Peyer's patch (tissue), 4 donors: ENCODE measurements at regions not wholly inside any gene's neighbourhood (a gene's known extent, or its start where the extent isn't known, plus 50 kb on each side); places are given as distances from the start of the nearest gene placed in this dataset.
"Not testable (repeated sequence)": the region's sequence is repeated elsewhere in the genome, so short reads cannot be mapped to it uniquely, and the experiment has no call there.

Source experiments
- DNase-seq, 3 donors: peaks; one replicate each; pipeline ENCODE4 v3.0.0-alpha.2; 2017 to 2019
- H3K27ac ChIP-seq, 4 donors: fragments of 200-600 bp; sonication (generic); one replicate each; pipeline ENCODE4 v1.5.1; 2016 to 2019
- H3K27me3 ChIP-seq, 2 donors: fragments of 200-600 bp; sonication (generic); one replicate each; pipeline ENCODE4 v1.5.1; 2019
- H3K36me3 ChIP-seq, 3 donors: fragments of 200-600 bp; sonication (generic); one replicate each; pipeline ENCODE4 v1.5.1; 2016 to 2019
- H3K4me1 ChIP-seq, 4 donors: fragments of 200-600 bp; sonication (generic); one replicate each; pipeline ENCODE4 v1.5.1; 2016 to 2019
- H3K4me3 ChIP-seq, 4 donors: fragments of 200-600 bp; sonication (generic); 1 replicate in 3 of 4; 2 replicates in 1 of 4; pipeline ENCODE4 v1.5.1; 2016 to 2019; ENCODE audit warnings: mild to moderate bottlenecking in 1 of 4
- H3K9me3 ChIP-seq, 4 donors: fragments of 200-600 bp; sonication (generic); one replicate each; pipeline ENCODE4 v1.5.1; 2016 to 2019; ENCODE audit warnings: mild to moderate bottlenecking in 1 of 4
- POLR2A ChIP-seq, 2 donors: fragments of 450-650 bp; IDR thresholded peaks; one replicate each; pipeline ENCODE4 v1.5.1; 2017; ENCODE audit warnings: antibody characterized with exemption in 2 of 2, mild to moderate bottlenecking in 2 of 2, moderate library complexity in 2 of 2
- TF ChIP-seq, protein P1 (sequence below), 6 experiments: fragments of 450-650 bp in 4 of 6; fragments of 200-600 bp in 2 of 6; sonication (generic) in 1 of 6; IDR thresholded peaks; one replicate each; pipeline ENCODE4 v1.5.1; 2017 to 2019; ENCODE audit warnings: antibody characterized with exemption in 6 of 6, mild to moderate bottlenecking in 3 of 6, moderate library complexity in 1 of 6

DNA sequence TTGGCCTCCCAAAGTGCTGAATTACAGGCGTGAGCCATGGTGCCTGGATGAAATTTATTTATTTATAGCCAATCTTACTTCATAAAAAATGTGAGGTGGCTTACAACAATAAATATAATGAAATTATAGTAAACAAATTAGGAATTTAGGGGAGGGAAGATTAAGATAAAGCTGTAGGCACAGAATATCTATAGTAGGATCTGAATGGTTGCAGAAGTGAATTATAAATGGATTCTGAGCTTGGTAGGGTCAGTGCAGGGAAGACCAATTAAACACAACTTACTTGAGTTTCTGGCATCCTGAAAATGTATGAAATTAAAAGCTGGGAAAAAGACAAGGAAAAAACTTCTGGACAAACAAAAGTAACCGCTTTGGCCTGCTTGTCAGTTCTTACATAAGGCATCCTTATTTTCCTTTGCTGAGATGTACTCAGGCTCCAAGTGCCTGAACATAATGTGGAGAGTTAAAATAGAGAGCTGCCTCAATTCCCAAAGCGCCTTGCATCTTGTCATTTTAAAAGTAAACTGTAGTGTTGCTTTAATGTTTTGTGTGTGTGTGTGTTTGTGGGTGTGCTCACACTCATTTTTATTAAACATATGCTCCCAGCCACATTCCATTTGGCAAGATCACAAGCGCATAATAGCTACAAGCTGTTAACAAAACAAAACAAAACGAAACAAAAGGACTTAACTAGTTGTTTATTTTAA lies 247.3 kb downstream of the S1PR1 start:
- no peaks in the 10 kb centered on the region for H3K4me1 ChIP-seq
- no peaks in the 10 kb centered on the region for H3K36me3 ChIP-seq
- no peak overlapping the region for H3K27ac ChIP-seq
- H3K4me3 ChIP-seq, result no peak overlapping the region
- no peaks in the 10 kb centered on the region for H3K27me3 ChIP-seq
- TF ChIP-seq POLR2A (IDR thresholded peaks at IDR 0.05), result no peak
- TF ChIP-seq, protein P1, sequence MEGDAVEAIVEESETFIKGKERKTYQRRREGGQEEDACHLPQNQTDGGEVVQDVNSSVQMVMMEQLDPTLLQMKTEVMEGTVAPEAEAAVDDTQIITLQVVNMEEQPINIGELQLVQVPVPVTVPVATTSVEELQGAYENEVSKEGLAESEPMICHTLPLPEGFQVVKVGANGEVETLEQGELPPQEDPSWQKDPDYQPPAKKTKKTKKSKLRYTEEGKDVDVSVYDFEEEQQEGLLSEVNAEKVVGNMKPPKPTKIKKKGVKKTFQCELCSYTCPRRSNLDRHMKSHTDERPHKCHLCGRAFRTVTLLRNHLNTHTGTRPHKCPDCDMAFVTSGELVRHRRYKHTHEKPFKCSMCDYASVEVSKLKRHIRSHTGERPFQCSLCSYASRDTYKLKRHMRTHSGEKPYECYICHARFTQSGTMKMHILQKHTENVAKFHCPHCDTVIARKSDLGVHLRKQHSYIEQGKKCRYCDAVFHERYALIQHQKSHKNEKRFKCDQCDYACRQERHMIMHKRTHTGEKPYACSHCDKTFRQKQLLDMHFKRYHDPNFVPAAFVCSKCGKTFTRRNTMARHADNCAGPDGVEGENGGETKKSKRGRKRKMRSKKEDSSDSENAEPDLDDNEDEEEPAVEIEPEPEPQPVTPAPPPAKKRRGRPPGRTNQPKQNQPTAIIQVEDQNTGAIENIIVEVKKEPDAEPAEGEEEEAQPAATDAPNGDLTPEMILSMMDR (IDR thresholded peaks at IDR 0.05), result no peak
- H3K9me3 ChIP-seq, result no peaks in the 10 kb centered on the region
- DNase-seq, result no peak

DNA sequence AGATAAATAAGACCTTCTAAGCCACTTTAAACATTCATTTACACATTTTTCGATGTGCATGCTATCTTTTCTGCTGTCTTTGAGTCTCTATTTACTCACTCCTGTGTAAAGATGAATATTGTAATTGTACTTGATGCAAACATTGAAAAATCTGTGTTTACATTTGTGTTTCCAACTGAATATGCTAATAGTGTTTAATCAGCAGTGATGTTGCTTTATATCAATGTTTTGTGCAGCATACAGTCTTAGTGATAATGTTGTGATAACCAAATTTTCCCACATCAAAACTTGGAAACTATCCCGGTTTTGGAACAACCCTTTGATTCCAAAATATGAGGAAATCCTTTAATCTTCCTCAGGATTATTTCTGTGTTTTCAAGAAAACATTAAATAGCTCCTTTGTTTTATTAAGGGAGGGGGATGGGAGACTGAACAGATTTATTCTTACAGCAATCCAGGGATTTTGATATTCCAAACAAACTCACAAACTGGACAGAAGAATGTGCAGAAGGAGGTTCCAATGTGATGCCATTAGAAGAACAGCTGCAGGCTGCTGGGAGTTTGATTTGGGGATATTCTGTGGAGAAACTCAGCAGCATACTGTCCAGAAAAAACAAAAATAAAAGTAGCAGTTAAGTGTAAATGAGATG lies 248.0 kb downstream of the S1PR1 start:
- Histone ChIP-seq H3K27me3 (no peaks in the 10 kb centered on the region), H3K36me3 (no peaks in the 10 kb centered on the region), H3K4me3 (no peak overlapping the region), H3K4me1 (no peaks in the 10 kb centered on the region), H3K27ac (no peak overlapping the region), H3K9me3 (no peaks in the 10 kb centered on the region)
- DNase-seq, result no peak
- TF ChIP-seq POLR2A (IDR thresholded peaks at IDR 0.05), result no peak
- TF ChIP-seq, protein P1 (IDR thresholded peaks at IDR 0.05), result no peak

DNA sequence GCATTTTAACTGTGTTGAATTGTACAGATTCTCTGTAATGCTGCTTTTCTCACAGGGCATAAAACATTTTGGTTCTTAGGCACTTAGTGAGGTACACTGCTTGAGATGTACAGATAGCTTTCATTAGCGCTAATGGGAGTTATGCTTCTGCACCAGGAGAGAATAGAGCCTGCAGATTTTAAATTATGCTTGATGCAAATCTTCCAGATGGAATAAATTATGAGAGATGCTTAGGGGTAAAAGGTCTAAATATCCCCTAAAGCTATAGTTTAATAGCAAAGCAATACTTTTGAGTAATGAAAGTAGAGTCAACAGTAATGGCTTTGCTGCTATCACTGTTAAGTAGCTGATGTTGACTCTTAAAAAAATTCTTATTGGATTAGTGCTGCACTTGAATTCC lies 248.9 kb downstream of the S1PR1 start:
- Histone ChIP-seq H3K36me3 (no peaks in the 10 kb centered on the region), H3K27ac (no peak overlapping the region), H3K4me3 (no peak overlapping the region), H3K4me1 (no peaks in the 10 kb centered on the region), H3K9me3 (no peaks in the 10 kb centered on the region), H3K27me3 (no peaks in the 10 kb centered on the region)
- no peak for DNase-seq
- no peak for TF ChIP-seq POLR2A (IDR thresholded peaks at IDR 0.05)
- TF ChIP-seq, protein P1 (IDR thresholded peaks at IDR 0.05), result no peak

DNA sequence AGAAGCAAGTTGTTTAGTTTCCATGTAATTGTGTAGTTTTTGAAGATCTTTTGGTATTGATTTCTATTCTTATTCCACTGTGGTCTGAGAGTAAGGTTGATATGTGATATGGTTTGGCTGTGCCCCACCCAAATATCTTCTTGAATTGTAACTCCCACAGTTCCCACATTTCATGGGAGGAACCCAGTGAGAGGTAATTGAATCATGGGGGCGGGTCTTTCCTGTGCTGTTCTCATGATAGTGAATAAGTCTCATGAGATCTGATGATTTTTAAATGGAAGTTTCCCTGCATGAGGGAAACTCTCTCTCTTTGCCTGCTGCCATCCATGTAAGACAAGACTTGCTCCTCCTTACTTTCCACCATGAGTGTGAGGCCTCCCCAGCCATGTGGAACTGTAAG lies 255.3 kb downstream of the S1PR1 start:
- not testable (repeated sequence) for DNase-seq, H3K4me3 ChIP-seq, H3K36me3 ChIP-seq, H3K27ac ChIP-seq, H3K27me3 ChIP-seq, H3K4me1 ChIP-seq, H3K9me3 ChIP-seq

DNA sequence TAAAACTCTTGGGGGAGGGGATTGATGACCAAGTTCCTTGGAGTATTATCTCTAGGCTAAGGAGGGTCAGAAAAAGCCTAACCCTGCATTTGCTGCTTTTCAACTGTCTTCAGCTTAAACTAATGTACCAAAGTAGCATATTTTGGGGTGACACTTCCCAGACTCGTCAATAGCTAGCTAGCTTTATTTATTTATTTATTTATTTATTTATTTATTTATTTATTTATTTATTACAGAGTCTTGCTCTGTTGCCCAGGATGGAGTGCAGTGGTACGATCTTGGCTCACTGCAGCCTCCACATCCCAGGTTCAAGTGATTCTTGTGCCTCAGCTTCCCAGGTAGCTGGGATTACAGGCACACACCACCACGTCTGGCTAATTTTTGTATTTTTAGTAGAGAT lies 257.1 kb downstream of the S1PR1 start:
- not testable (repeated sequence) for H3K9me3 ChIP-seq, DNase-seq, H3K4me3 ChIP-seq, H3K27ac ChIP-seq, H3K36me3 ChIP-seq, H3K27me3 ChIP-seq, H3K4me1 ChIP-seq

DNA sequence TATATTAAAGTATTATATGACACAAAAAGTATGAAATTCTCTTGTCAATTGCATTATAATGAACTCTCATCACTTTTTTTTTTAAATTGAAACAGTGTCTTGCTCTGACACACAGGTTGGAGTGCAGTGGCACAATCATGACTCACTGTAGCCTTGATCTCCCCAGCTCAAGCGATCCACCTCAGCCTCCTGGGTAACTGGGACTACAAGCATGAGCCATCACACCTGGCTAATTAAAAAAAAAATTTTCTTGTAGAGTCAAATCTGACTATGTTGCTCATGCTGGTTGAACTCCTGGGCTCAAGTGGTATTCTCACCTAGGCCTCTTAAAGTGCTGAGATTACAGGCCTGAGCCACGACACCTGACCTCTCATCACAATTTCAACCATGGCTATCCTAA lies 259.3 kb downstream of the S1PR1 start:
- Histone ChIP-seq H3K9me3 (no peaks in the 10 kb centered on the region), H3K27me3 (no peaks in the 10 kb centered on the region), H3K4me1 (no peaks in the 10 kb centered on the region), H3K36me3 (no peaks in the 10 kb centered on the region), H3K27ac (no peak overlapping the region), H3K4me3 (no peak overlapping the region)
- no peak for DNase-seq
- TF ChIP-seq, protein P1 (IDR thresholded peaks at IDR 0.05), result no peak
- no peak for TF ChIP-seq POLR2A (IDR thresholded peaks at IDR 0.05)
